A549 (cell line): ENCODE measurements at regions not wholly inside any gene's neighbourhood (a gene's known extent, or its start where the extent isn't known, plus 50 kb on each side); places are given as distances from the start of the nearest gene placed in this dataset.

Source experiments
- CTCF ChIP-seq: fragments of >200 bp; sonication (Bioruptor Twin); formaldehyde crosslinking; IDR thresholded peaks from 3 replicates; pipeline ENCODE4 v1.5.1; 2016
- ELK1 ChIP-seq: fragments of 150-350 bp; IDR thresholded peaks from 2 replicates; pipeline ENCODE4 v1.6.1; 2014; ENCODE audit warnings: low read depth, mild to moderate bottlenecking, low read length
- EP300 ChIP-seq, 2 experiments: fragments of >200 bp; sonication (Bioruptor Twin); formaldehyde crosslinking; IDR thresholded peaks; 2 replicates in 1 of 2; 3 replicates in 1 of 2; pipeline ENCODE4 v1.6.1; 2016 to 2017
- JUN ChIP-seq, 2 experiments: fragments of >200 bp; sonication (Bioruptor Twin); formaldehyde crosslinking; IDR thresholded peaks; 2 replicates in 1 of 2; 3 replicates in 1 of 2; pipeline ENCODE4 v1.6.1; 2016 to 2017
- JUNB ChIP-seq: fragments of >200 bp; sonication (Bioruptor Twin); formaldehyde crosslinking; IDR thresholded peaks from 2 replicates; pipeline ENCODE4 v1.6.1; 2016
- MAZ ChIP-seq: fragments of 150-350 bp; IDR thresholded peaks from 2 replicates; pipeline ENCODE4 v1.6.1; 2014; ENCODE audit warnings: antibody characterized with exemption, low read depth, low read length, borderline replicate concordance
- NR3C1 ChIP-seq: fragments of >200 bp; sonication (Bioruptor Twin); formaldehyde crosslinking; IDR thresholded peaks from 3 replicates; pipeline ENCODE4 v1.6.1; 2017
- POLR2A ChIP-seq: IDR thresholded peaks from 2 replicates; pipeline ENCODE4 v1.6.1; 2012; ENCODE audit warnings: mild to moderate bottlenecking, low read length
- POLR2AphosphoS2 ChIP-seq: conservative IDR thresholded peaks from 2 replicates; pipeline ENCODE4 v1.6.1; 2012; ENCODE audit warnings: low read length, improper control_type of control experiment, inconsistent platforms
- RCOR1 ChIP-seq: fragments of 150-350 bp; IDR thresholded peaks from 2 replicates; pipeline ENCODE4 v1.6.1; 2014; ENCODE audit warnings: antibody characterized with exemption, low read length, low read depth
- REST ChIP-seq: fragments of 200-600 bp; sonication (generic); IDR thresholded peaks from 2 replicates; pipeline ENCODE4 v1.6.1; 2016; ENCODE audit warnings: antibody characterized with exemption, mild to moderate bottlenecking, moderate library complexity
- SMC3 ChIP-seq: fragments of >200 bp; sonication (Bioruptor Twin); formaldehyde crosslinking; IDR thresholded peaks from 3 replicates; pipeline ENCODE4 v1.6.1; 2018; ENCODE audit warnings: inconsistent platforms
- USF2 ChIP-seq: fragments of 450-650 bp; IDR thresholded peaks from 2 replicates; pipeline ENCODE4 v1.6.1; 2014; ENCODE audit warnings: antibody characterized with exemption

GRCh38 chr2:16335947-16336346, 329.7 kb downstream of the CYRIA start:
- TF ChIP-seq CTCF (no peak), JUNB (no peak), MAZ (no peak), USF2 (no peak), POLR2A (no peak), JUN (IDR thresholded peaks at IDR 0.05) (no peak), ELK1 (no peak), REST (no peak), EP300 (IDR thresholded peaks at IDR 0.05) (no peak), POLR2AphosphoS2 (no peak), RCOR1 (no peak), NR3C1 (no peak), SMC3 (no peak)
